NCI-H526 treated with DMSO at 0.1 percent for 48 hours (cell line): ENCODE measurements at regions not wholly inside any gene's neighbourhood (a gene's known extent, or its start where the extent isn't known, plus 50 kb on each side); places are given as distances from the start of the nearest gene placed in this dataset.
"Not testable (repeated sequence)": the region's sequence is repeated elsewhere in the genome, so short reads cannot be mapped to it uniquely, and the experiment has no call there.

ENCODE experiments used
- DNase-seq: peaks from one replicate; lab custom pipeline; 2025; lab: John Stamatoyannopoulos, UW

- no peak for DNase-seq
These were observed 195.6 kb downstream of the FAM43A start for GRCh38 chr3:194880940-194881925.

- no peak for DNase-seq
These were observed 199.1 kb downstream of the FAM43A start for GRCh38 chr3:194884649-194885315.

- DNase-seq: no peak
These were observed 200.1 kb downstream of the FAM43A start for GRCh38 chr3:194885766-194886165.

GRCh38 chr3:194886836-194887235, 201.2 kb downstream of the FAM43A start:
- DNase-seq: no peak

GRCh38 chr3:194888062-194888461, 202.4 kb downstream of the FAM43A start:
- DNase-seq: not testable (repeated sequence)

GRCh38 chr3:194888916-194889315, 203.2 kb downstream of the FAM43A start:
- DNase-seq: no peak

GRCh38 chr3:194890091-194890490, 204.4 kb downstream of the FAM43A start:
- no peak for DNase-seq

- no peak for DNase-seq
These were observed 207.7 kb downstream of the FAM43A start for GRCh38 chr3:194893121-194893987.

GRCh38 chr3:194894538-194894937, 208.9 kb downstream of the FAM43A start:
- no peak for DNase-seq

- no peak for DNase-seq
These were observed 215.3 kb downstream of the FAM43A start for GRCh38 chr3:194900854-194901522.

GRCh38 chr3:194903447-194903846, 217.8 kb downstream of the FAM43A start:
- not testable (repeated sequence) for DNase-seq

GRCh38 chr3:194904999-194905398, 219.3 kb downstream of the FAM43A start:
- DNase-seq: not testable (repeated sequence)

- DNase-seq: no peak
These were observed 220.0 kb downstream of the FAM43A start for GRCh38 chr3:194905696-194906095.

- DNase-seq: peak; percentile 14
These were observed 220.5 kb downstream of the FAM43A start for GRCh38 chr3:194906229-194906629.

- DNase-seq: no peak
These were observed 221.4 kb downstream of the FAM43A start for GRCh38 chr3:194906970-194907629.

- no peak for DNase-seq
These were observed 222.1 kb downstream of the FAM43A start for GRCh38 chr3:194907811-194908210.

- DNase-seq: no peak
These were observed 222.8 kb downstream of the FAM43A start for GRCh38 chr3:194908496-194908895.

- no peak for DNase-seq
These were observed 223.3 kb downstream of the FAM43A start for GRCh38 chr3:194908972-194909371.

GRCh38 chr3:194910414-194910984, 224.8 kb downstream of the FAM43A start:
- no peak for DNase-seq

- no peak for DNase-seq
These were observed 227.6 kb downstream of the FAM43A start for GRCh38 chr3:194913316-194913715.

GRCh38 chr3:194924889-194925288, 239.2 kb downstream of the FAM43A start:
- not testable (repeated sequence) for DNase-seq
